Stimulated activated CD8-positive, alpha-beta memory T cell treated with anti-CD3 and anti-CD28 coated beads, Interleukin-12 subunit alpha, Interleukin-12 subunit beta, amount 100 ng/mL, for 4 hours (primary cell): ENCODE measurements at regions not wholly inside any gene's neighbourhood (a gene's known extent, or its start where the extent isn't known, plus 50 kb on each side); places are given as distances from the start of the nearest gene placed in this dataset.

Source experiments
- DNase-seq: peaks from one replicate; pipeline ENCODE4 v3.0.0-alpha.2; 2020; ENCODE audit warnings: low read depth

DNA sequence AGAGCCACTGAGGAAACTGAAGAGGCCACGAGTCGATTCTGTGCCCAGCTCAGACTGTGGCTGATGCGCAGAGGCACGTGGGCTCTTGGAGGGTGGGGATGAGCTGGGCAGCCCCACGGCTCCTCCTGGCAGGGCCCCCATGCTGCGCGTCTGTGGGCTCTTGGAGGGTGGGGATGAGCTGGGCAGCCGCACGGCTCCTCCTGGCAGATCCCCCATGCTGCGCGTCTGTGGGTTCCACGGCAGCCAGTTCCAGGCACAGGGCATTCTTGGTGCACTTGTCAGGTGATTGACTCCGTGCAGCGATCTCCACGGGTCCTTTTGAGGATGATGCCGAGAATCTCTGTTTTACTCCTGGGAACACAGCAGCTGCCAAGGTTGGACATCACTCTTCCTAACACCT, 138.1 kb upstream of the ZNF236 start:
- DNase-seq: no peak

GRCh38 chr18:76679945-76680344, 142.4 kb upstream of the ZNF236 start:
- DNase-seq: no peak

- DNase-seq: no peak
Observed at GRCh38 chr18:76679259-76679658, 143.1 kb upstream of the ZNF236 start.

- DNase-seq: no peak
Observed at GRCh38 chr18:76678248-76678647, 144.1 kb upstream of the ZNF236 start.

- no peak for DNase-seq
Observed at GRCh38 chr18:76674596-76674995, 147.8 kb upstream of the ZNF236 start.

DNA sequence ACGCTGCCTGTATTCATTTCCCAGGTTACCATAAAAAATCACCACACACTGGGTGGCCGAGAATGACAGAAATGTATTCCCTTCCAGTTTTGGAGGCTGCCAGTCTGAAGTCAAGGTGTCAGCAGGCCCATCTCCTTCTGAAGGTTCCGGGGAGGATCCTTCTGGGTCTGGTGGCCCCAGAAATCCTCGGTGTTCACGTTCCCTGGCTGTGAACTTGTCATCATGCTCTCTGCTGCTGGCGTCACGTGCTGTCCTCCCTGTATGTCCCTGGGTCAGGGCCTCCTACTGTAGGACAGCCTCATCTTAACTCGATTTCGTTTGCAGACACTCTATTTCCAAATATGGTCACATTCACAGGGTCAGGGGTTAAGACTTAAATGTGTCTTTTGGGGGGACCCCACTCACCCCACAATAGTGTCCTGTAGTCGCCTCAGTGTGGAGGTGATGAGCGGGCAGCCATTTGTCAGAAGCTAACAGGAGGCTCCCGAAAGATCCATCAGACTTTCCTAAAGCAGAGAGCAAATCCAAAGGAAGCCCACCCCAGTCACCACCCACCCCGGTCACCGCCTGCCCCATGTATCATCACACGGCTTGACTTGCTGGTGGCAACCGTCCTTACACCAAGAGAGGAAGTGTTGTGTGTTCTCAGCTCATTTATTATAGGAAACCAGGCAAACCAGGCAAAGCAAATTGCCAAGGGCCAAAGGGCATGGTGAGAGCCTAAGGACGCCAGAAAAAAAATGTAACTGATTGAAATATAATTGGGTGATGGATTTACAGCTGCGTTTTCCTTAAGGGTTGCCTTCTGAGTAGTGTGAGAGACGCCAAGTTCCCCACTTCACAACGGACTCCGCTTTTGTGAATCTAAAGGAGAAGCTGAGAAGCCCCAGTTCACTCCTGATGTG, 148.8 kb upstream of the ZNF236 start:
- DNase-seq: no peak

DNA sequence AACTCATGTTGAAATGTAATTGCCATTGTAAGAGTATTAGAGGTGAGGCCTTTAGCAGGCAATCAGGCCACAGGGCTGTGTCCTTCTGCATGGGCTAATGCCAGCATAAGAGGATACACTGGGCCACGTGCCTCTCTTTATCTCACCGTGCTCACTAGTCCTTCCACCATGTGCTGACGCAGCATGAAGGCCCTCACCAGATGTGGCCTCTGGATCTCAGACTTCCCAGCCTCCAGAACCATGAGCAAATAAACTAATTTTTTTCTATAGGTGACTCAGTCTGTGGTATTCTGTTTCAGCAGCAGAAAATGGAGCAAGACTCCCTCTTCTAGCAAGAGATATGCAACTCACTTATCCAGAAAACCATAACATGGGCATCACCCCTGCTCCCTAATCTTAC, 149.7 kb upstream of the ZNF236 start:
- no peak for DNase-seq

DNA sequence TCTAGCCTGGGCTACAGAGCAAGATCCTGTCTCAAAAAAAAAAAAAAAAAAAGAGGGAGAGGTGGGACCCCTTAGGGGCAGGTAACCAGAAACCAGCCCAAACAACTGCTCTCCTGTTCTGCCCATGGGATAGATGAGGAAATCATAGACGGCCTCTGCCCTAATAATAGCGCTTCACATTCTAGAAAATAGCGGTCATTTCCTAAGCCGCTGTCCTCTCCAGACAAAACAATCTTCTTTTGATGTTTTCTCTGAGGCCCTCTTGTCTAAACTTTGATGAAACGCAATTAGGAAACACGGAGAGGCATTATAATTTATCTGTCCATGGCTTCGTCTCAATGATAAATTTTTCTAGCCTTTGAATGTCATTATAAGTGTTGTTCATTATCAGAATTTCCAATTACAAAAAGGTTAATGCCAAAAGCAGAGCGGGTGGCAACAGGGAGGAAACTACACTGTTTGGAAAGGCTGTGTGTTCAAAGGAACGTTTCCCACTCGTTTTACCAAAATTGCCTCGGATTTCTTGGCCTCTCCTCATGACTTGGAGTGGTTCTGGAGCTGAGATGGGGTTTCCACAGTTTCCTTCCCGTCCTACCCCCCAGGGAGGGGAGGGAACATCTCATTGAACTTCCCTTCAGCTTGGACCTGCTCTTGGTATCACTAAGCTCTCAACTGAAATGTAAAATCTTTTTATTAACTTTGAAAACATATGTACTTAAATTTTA, 151.6 kb upstream of the ZNF236 start:
- DNase-seq: no peak

GRCh38 chr18:76668546-76668945, 153.8 kb upstream of the ZNF236 start:
- no peak for DNase-seq

DNA sequence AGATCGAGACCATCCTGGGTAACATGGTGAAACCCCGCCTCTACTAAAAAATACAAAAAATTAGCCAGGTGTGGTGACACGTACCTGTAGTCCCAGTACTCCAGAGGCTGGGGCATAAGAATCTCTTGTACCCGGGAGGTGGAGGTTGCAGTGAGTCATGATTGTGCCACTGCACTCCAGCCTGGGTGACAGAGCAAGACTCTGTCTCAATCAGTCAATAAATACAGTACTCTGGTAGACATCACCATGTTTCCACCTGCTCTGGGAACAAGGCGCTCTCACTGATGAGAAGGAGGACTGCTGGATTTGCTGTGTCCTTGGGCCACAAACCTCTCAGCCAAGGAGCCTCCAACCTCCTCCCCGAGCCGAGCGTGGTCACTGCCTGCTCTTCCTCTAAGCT, 154.2 kb upstream of the ZNF236 start:
- DNase-seq: no peak

DNA sequence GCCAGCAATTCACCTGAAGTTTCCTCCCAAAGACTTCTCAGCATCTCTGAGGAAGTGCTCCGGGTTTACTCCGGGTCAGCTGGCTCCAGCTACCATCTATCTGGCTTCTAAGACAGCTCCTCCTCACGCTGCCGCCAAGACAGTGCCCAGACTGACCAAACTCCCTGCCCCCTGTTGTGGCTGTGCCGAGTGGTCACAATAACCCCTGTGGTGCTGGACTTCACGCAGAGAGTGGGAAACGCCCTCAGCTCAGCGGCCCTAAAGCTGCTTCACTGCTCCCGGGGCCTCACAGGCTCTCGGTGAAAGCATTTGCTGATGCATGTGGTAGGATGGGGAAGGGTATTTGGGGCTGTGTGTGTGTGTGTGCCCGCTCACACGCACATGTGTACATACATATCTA, 154.8 kb upstream of the ZNF236 start:
- no peak for DNase-seq

- no peak for DNase-seq
Observed at GRCh38 chr18:76662626-76663025, 159.7 kb upstream of the ZNF236 start.

GRCh38 chr18:76660571-76661192, 161.7 kb upstream of the ZNF236 start:
- DNase-seq: no peak

- DNase-seq: no peak
Observed at GRCh38 chr18:76658627-76659026, 163.6 kb upstream of the ZNF516 start.

- no peak for DNase-seq
Observed at GRCh38 chr18:76657911-76658470, 162.9 kb upstream of the ZNF516 start.

DNA sequence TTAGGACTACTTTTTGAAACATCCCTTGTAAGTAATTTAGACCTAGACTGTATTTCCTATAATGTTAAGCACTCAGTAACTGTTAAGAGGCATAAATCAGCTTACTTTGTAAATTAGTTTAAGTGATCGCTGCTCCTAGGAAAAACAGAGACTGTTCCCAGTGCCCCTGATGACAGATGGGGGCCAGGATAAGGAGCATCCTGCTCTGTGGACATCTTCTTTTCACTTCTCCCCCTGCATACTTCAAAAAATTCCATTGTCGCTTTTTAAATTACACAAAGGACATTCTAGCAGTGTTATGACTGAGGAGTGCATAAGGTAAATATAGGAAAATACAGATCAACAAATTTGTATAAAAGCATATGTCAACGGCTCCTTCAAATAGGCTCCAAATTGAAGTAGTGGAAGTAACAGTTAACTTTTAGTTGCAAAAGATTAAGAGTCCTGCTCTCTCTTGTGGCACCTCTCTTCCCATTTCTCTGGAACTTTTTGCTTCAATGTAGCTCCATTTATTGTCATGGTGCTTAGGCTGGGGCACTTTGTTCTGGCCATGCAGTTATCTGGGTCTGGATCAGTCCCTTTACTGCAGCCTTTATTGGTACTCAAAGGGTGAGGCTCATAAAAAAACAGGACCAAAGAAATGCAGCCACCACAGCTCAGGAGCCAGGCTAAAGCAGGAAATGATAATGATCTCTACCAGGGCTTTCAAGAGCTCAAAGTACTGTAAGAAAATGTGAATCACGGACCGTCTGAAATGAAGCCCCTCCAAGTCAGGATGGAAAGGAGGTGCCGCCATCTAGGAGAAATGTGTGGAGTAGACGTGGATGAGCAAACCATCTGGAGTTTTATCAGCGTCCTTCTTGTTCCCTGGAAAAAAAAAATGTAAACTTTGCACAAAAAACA, 162.1 kb upstream of the ZNF516 start:
- DNase-seq: no peak

- no peak for DNase-seq
Observed at GRCh38 chr18:76654577-76654976, 159.5 kb upstream of the ZNF516 start.

GRCh38 chr18:76647322-76647721, 152.3 kb upstream of the ZNF516 start:
- DNase-seq: no peak

- DNase-seq: no peak
Observed at GRCh38 chr18:76644580-76644979, 149.5 kb upstream of the ZNF516 start.

DNA sequence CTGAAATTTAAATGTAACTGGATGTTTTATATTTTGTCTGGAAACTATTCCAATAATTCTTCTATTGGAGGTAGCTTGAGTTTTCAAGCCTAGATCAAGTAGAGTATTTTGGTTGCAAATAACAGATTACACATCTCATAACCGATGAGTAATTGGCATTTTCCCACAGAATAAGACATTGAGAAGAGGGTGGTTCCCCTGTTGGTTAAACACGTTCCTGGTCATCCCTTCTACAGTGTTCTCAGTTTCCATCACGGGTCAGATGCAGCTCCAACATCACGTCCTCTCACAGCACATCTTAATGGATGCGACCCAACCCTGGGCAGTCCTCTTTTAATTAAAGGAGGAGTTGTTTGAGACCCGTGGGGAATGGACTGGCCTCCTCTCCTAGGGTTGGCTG, 149.0 kb upstream of the ZNF516 start:
- DNase-seq: no peak

- no peak for DNase-seq
Observed at GRCh38 chr18:76643199-76643598, 148.2 kb upstream of the ZNF516 start.

DNA sequence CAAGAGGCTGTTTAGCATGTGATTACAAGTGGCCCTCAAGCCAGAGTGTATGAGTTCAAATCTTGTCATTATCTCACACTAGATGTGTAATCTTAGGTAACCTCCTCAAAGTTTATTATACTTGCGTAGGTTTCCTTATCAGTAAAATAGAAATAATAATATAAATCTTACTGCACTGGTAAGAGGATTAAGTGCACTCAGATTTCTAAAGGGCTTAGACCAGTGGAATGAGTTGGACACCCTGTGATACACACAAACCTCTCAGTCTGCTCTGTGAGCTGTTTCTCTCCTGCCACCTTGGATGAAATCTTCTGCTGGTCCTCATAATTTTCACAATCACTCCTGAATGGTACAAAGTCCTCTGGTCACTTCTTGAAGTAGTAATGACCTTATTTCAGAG, 145.4 kb upstream of the ZNF516 start:
- no peak for DNase-seq
